ENCODE measurements at regions not wholly inside any gene's neighbourhood (a gene's known extent, or its start where the extent isn't known, plus 50 kb on each side); places are given as distances from the start of the nearest gene placed in this dataset.
"Not testable (repeated sequence)": the region's sequence is repeated elsewhere in the genome, so short reads cannot be mapped to it uniquely, and the experiment has no call there.

DNA sequence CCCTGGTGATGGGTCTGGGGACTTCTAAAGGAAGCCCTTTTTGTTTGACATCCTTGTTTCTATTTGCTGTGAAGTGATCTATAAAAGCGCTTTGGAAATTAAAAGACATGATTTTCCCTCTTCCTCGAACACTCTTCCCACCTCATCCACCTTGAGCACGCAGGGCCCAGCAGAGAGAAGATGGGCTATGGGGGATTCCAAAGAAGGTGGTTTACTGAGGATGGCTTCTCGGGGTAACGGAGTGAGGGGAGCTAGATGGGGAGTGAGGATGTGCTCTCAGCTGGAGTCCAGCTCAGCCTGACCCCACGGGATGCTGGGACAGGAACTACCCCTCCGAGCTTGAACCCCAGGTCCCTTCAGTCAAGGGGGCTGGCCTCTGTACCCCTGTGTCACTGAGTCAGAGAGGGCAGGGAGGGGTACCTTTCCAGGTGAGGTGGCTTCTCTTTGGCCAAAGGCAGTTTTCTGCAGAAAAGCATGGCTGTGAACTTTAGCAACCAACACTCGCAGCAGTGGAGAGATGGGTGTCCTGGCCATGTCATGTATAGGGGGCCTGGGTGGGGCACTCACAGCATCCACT, 180.7 kb upstream of the SMAD3 start:
- DNase-seq (ENCODE audit: low spot score): no peak

DNA sequence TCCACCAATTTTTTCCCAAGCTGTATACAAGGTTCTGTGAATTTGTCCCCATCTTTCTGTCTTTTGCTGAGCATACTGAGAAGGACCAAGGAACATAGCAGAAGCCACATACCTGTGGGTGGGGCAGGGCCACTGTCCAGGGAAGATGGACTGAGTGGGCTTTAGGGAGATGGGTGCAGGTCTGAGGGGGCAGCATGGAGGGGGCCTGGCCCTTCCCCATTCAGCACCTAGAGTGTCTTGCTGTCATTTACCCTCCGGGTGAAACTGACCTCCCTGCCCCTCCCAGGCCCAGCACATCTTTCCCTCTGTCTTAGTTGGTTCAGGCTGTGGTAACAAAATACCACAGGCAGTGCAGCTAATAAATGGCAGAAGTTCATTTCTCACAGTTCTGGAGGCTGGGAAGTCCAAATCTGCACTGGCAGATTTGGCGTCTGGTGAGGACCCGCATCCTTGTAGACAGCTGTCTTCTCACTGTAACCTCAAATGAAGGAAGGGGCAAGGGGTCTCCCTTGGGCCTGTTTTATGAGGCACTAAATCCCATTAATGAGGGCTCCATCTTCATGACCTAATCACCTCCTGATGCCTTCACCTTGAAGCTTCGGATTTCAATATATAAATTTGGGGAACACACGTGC, 180.0 kb upstream of the SMAD3 start:
- DNase-seq (ENCODE audit: low spot score): no peak

DNA sequence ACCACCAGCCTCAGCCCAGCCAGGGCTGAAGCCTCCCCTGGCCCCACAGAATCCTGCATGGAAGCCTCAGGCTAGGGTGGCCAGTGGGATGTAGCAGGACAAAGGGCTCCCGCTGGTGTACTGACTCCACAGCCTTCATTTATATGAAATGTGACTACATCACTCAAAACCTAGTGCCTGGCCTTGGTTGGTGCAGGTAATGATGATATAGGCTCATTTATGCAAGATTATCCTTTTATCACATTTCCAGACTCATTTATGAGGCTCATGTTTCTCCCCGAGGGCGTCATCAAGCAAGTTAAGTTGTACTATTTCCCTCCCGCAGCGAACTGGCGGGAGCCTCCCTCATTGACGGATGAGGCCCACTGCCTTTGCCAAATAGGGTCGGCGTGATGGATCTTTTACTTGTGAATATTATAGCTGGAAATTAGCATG, 179.1 kb upstream of the SMAD3 start:
- no peak for DNase-seq (ENCODE audit: low spot score)

DNA sequence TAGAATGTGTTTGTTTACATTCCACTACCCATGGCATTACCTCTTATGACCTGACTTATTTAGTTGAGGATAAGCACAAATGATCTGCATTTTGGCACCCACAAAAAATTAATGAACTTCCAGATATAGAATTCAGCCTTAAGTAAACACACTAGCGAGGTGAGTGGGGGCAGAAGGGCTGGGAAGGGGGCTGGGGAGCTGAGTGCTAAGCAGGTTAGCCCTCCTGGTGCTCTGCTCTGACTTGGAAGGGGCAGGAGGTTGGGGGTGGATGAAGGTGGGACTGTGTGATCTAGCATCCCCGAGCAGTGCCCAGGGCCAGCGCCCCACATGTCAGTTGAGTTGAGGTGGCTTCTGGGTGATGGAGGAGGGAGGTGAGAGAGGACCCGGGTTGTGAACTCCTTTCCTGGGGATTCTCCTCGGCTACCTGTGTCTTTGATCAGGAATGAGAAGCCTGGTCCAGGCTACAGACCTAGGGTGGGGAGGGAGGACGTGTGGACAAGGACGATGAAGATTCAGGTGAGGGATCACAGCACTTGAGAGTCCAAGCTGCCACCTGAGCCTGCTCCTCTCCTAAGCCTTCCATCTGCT, 178.6 kb upstream of the SMAD3 start:
- DNase-seq (ENCODE audit: low spot score): no peak

DNA sequence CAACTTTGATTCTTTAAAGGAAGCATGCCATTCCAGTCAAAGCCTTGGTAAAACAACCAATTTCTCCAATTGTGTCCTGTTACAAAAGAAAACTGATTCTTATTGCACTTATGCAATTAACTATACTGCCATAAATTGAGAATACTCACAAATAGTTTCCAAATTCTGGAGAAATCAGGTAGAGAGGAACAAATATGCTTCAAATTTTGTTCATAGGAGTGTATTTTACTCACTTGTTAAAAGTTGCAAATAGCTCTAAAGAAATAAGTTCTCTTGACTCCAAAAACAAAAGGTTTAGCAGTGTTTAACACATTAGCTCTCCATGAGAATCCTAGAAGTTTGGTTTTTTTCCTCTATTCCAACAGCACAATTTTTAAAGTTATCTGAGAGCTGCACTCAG, 176.1 kb upstream of the SMAD3 start:
- DNase-seq (ENCODE audit: low spot score): not testable (repeated sequence)

DNA sequence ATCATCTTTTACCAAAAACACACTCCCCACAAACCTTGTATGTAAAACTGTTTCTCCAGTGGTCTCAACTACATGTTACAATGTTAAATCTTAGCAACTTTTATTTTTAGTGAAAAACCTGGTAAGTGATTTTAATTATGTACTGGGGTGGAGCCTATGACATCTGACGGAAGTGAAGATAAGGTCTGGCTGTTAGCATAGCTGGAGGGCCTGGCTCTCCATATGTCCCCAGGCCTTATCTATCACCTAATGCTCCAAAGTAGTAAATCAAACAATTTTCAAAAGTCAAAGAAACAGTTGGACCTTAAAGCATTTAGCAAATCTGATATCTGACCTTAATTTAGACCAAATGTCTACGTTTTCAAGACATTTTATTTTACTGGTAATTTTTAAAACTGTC, 173.6 kb upstream of the SMAD3 start:
- DNase-seq (ENCODE audit: low spot score): no peak

DNA sequence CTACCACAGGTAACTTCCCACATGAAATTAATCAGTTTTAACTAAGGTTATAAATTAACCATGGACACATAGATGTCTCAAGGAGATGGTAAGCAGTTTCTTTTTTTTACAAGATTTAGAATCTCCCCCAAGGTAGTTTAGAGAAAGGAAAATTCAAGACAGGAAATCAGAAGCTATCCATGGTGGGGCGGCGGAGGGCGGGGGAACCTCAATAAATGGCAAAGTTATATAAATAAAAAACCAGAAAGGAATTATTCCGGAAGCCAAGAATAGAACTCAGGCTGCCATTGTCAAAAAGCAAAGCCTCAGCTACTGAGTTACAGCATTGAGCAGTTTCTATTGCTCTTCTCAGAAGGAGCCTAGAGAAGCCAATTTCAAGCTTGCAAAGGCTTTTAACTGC, 172.1 kb upstream of the SMAD3 start:
- no peak for DNase-seq (ENCODE audit: low spot score)

DNA sequence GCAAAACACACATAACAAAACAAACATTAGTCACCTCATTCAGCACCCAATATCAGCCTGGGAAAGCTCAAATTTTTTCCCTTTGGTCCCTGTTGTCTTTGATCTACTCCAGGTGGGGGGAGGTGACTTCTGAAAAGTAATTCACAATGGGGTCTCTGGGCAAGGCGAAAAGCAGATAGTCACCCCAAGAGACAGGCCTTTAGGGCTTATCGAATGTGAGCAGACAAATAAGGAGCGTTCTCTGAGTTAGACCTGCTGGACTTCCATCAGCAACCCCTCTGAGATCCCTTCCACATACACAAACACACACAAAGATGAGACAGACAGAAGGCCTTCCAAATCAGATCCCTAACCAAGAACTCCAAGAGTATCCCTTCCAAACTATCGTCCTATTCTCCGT, 171.0 kb upstream of the SMAD3 start:
- DNase-seq (ENCODE audit: low spot score): no peak

DNA sequence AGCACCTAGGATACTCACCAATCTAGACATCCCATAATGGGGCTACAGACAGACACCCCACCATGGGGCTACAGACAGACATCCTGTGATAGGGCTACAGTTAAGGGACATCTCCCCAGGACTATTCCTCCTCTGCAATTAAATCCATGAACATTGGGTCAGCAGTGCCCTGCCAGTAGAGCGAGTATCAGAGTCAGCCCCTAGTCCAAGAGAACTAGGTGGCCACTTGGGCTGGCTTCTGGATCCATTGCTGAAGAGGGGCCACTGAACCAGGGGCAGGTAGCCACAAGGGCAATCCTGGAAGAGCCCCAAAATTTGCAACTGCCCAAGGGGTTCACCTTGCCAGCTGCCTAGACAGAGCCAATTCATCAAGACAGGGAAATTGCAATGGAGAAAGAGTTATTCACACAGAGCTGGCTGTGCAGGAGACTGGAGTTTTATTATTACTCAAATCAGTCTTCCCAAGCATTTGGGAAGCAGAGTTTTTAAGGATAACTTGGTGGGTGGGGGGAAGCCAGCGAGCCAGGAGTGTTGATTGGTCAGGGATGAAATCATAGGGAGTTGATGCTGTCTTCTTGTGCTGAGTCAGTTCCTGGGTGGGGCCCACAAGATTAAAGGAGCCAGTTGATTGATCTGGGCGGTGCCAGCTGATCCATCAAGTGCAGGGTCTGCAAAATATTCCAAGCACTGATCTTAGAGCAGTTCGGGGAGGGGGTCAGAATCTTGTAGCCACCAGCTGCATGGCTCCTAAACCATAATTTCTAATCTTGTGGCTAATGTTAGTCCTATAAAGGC, 170.2 kb upstream of the SMAD3 start:
- DNase-seq (ENCODE audit: low spot score): no peak

DNA sequence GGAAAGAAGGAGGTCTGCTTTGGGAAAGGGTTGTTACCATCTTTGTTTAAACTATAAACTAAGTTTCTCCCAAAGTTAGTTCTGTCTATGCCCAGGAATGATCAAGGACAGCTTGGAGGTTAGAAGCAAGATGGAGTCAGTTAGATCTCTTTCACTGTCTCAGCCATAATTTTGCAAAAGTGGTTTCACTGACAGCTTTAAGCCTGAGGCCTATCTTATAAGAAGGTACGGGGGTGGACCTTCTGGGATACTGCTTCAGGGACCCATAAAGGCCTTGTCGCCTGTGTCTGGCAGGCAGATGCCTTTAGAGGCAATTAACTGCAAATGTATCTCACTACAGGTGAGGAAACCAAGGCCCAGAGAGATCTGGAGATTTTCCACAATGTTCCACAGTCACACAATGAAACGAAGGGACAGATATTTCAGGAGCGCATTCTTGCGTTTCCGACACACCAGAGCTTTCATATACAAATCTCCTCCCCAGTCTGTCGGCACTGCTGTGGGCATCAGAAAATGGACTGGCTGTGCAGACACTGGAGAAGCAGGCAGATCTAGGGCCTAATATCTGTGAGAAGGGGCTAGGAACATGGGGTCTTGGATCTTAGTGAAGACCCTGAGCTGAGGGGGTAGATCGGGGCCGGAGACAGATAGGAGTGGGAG, 169.5 kb upstream of the SMAD3 start:
- no peak for DNase-seq (ENCODE audit: low spot score)

DNA sequence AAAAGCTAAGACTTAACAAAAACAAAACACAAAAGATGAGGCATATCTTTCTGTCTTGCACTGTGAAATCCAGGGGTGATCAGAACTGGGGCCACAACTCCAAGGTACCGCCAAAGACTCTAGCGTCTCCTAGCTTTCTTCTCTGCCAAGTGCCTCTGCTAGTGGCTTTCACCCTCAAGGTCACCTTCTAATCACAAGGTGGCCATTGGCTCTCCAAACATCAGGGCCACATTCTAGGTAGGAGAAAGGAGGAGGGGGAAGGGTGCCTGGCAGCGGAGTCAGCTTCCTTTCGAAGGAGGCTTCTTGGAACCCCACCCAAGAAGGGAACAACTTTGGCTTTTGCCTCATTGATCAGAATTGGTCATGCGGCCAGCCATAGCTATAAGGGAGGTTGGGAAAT, 168.8 kb upstream of the SMAD3 start:
- DNase-seq (ENCODE audit: low spot score): no peak

DNA sequence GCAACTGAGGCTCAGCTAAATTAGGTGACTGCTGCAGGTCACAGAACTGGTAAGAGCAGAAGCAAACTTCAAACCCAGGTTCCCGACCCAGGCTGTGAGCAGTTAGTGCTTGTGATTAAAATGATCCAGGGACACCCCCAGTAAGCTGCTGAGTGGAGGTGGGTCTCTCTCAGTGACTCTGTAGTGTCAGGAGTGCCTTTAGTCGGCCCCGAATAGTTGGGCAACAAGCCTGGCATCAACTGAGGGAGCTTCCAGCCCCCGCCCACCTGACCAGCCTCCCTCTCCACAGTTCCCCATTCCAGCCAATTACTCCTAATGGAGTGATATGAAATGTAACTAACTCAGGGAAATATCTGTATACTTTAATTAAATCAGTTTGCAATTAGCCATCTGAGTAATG, 168.0 kb upstream of the SMAD3 start:
- no peak for DNase-seq (ENCODE audit: low spot score)

DNA sequence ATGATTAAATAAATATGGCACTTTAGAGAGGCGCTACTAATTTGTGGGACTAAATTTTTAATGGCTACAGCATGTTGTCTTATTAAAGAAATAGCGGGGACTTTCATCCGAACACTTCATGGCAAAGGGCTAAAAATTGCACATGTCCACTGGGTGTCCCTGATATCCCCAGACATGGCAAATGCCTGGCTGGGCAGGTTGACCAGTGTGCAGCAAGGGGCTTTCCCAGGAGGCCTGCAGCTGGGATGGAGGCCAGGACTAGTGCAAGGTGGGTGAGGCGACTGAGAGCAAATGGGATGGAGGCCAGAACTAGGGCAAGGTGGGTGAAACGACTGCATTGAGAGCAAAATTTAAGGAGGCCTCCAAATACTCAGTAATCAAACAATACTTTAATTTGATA, 167.4 kb upstream of the SMAD3 start:
- DNase-seq (ENCODE audit: low spot score): no peak

DNA sequence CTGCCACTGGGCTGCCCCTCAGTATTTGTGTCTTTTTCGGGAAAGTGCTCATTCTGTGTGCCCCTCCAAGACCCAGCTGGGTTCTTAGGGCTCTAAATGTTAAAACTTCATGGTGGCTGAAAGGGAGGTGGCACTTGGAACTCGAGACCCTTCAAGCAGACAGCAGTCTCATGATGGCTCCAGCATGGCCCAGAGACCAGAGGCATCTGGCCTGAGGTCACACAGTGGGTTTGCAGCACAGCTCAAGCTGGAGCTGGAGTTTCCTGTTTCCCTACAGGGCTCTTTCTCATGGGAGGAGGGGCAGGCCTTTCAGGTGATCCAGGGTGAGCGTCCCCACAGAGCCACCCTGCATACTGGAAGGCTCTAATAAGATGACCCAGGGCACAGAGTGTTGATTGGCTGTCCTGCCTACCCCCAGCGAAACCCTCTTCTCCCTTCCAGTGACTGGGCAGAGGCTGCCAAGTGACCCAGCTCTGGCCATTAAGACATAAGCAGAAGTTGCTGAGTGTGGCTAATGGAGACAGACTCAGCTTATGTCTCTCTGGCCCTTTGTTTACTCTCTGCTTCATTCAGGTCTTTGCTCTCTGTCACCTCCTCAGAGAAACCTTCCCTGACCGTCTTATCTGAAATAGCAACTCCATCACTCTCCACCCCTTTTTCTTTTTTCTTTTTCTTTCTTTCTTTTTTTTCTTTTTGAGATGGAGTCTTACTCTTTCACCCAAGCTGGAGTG, 166.6 kb upstream of the SMAD3 start:
- no peak for DNase-seq (ENCODE audit: low spot score)

DNA sequence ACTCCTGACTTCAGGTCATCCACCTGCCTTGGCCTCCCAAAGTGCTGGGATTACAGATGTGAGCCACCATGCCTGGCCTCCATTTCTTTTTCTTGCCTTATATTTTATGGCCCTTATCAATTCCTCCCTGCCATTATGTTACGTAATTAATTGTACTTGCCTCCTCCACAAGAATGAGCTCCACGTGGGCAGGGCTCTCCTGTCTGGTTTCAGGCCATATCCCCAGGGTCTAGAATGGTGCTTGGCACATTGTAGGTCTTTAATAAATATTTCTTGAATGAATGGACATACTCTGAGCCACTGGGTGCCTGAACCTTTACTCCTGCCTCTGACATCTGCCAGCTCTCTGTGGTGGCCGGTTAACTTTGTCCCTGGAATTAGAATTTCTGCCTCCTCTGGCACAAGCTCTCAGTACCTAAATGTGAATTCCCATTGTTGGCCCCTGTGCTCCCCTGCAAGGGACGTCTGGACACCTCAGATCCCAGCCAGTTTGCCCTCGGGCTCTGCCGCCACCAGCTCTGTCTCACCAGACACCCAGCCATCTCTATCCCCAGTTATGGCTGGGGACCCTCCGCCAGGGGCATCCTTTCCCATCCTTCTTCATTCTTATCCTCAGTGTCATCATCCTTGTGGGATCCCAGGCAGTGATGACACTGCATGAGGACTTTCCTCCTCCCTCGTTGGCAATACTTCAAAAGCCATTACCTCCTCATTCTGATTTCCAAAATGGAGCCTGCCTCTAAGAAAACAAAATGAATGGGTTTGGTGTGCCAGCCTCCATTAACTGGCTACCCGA, 165.6 kb upstream of the SMAD3 start:
- no peak for DNase-seq (ENCODE audit: low spot score)

DNA sequence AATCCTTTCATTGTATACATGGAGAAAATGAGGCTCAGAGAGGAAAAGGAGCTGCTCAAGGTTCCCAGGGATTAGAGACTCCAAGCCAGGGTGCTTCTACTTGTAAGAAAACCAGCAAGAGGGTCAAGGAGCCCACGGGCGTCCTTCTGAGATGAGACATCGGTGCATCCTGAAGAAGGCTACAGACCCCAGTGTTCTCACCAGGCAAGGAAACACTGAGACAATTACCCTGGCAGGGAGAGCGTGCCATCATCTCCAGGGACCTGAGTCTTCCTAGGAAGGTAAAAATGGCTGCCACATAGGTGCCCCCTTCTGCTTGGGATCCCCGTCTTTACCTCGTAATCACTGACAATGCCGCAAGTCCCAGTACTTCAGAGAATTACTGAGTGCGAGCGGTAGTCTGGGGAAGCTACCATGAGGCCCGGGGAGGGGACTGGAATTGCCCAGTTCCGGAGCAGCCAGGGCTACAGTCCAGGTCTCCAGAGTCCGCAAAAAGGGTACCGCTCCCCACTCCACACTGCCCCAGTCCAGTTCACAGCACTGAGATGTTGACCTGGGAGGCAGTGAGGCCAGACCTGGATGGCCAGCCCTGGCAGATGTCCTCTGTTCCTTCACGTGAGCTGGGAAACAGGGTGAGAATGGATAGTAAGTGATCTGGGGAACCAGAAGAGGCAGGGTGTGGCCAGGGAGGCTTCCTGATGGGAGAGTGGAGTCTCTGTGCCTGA, 164.7 kb upstream of the SMAD3 start:
- DNase-seq (ENCODE audit: low spot score): no peak

DNA sequence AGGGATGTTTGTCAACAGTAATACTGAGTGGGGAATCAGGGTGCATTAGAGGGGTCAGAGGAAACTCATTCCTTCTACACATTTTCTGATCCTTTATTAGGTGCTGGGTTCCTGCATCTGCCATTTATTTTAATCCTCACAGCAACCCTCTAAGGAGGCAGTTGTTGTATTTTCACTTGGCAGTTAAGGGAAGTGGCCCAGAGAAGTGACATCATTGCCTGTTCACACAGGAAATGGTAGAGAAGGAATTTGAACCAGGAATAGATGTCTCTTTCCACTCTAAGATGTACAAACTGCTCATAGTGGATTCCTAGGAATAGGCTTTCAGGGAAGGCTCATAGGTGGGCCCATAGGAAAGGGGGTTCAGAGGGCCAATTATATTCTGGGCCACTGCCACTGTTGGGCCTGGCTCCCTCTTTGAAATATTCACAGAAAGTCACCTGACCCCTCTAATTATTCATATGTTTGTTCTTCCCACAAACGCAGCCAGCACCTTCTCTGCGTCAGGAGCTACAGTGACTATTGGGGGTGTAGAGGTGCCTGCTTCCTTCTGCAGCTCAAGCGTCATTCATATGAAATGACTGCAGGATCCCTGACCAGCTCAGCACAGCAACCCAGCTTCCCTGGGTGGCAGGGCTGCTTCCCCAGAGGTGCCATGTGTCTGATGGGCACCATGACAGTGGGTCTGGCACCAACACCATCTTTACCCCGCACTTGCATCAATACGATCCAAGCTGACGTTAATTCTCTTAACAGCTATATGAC, 163.9 kb upstream of the SMAD3 start:
- DNase-seq (ENCODE audit: low spot score): no peak

DNA sequence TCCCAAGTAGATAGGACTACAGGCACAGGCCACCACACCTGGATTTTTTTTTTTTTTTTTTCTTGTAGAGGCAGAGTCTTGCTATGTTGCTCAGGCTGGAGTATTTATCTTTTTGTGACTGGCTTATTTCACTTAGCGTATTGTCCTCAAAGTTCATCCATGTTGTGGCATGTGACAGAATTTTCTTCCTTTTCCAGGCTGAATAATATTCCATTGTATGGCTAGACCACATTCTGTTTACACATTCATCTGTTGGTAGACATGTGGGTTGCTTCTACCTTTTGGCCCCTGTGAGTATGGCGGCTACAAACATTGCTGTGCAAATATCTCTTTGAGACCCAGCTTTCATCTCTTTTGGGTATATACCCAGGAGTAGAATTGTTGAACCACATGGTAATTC, 160.2 kb upstream of the SMAD3 start:
- no peak for DNase-seq (ENCODE audit: low spot score)

DNA sequence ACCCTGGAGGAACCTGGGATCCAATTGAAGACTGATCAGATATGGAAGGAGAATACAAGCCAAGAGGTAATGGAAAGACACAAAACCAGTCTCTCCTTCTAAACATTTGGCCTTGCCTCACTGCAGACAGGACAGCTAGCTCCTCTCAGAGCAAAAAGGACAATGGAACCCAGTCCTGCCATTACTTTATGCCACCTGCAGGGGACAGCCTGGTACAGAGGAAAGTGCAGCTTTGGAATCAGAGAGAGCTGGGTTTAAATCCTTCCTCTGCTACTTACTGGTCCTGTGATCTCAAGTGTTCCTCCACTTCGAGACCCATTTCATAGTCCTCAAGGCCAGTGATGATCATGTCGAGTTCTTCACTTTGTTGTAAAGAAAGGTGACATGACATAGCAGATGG, 159.4 kb upstream of the SMAD3 start:
- no peak for DNase-seq (ENCODE audit: low spot score)

All from SW480 (cell line).